GM21825 (cell line): ENCODE measurements at regions not wholly inside any gene's neighbourhood (a gene's known extent, or its start where the extent isn't known, plus 50 kb on each side); places are given as distances from the start of the nearest gene placed in this dataset.
A peak's percentile ranks its signal among the peaks of the same experiment; 100 is the strongest.

Source experiments
- ATAC-seq: cut with Tn5 transposase; IDR thresholded peaks from one replicate; pipeline ENCODE4 v1.9.1; 2021; ENCODE audit warnings: mild to moderate bottlenecking, moderate library complexity; ENCODE audit not compliant: unreplicated experiment

DNA sequence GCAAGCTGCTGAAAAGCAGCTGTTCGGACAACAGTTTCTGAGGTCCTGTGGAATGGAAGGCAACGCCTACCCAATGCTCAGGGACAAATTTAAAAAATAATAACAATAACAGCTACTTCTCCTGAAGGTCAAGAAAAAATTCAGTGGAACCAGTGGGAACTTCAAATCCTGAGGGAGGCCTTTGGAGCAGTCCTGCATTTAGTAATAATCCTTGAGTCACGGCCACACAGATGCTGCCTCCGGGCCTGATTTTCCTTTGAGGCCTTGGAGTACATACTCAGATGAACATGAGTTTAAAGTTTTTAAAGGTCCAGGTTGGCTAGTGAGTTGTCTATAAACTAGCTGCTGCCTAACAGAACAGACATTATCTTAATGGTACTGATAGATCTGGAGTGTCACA is 268.0 kb downstream of the MSRB3 start:
- no peak for ATAC-seq

DNA sequence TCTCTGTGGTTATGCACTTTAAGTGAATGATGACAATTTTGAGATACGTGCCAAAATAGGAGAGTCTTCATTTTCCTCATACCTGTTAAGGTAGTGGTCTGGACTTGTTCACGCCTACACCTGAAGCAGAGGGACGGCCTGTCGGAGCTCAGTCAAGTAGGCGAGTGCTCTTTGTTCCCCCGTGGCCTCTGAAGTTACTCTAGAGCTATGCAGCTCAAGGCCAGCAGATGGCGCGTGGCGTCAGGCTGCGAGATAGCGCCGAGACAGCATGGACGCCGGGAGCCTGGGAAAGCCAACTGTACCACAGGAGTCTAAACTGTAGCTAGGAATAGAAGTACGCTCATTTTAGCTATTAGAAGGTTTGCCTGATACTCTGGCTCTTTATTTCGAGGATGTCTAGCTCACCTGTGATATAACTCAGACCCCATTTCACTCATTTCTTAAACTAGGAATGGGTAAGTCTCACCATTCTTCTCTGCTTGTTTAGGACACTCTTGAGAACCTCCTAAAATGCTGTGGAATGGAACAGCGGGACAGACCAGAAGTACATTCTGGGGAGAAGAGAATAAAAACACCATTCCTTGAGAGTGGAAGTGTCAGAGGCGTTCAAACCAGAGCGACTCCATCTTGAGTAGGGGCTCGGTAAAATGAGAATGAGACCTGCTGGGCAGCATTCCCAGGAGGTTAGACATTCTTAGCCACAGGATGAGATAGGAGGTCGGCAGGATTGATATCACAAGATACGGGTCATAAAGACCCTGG is 267.4 kb upstream of the HMGA2 start:
- ATAC-seq: peak; percentile 99

DNA sequence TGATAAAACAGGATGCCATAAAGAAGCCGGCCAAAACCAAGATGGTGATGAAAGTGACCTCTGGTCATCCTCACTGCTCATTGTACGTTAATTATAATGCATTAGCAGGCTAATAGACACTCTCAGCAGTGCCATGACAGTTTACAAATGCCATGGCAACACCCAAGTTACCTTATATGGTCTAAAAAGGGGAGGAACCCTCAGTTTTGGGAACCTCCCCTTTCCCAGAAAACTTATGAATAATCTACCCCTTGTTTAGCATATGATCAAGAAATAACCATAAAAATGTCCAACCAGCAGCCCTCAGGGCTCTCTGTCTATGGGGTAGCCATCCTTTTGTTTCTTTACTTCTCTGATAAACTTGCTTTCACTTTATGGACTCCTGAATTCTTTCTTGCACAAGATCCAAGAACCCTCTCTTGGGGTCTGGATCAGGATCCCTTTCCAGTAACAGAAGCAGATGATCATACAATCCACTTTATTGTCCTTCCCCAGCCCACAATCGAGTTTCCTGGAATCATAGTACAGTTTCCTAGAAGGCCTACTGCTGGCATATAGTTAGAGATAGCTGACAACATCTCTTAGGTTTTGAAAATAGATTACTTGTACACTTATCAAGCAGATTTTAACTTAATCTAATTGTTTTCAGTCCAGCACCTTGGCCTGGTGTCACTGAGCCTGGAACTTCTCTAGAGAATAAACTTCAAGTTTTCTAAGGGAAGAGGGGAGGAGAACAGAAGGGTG is 266.7 kb upstream of the HMGA2 start:
- no peak for ATAC-seq

GRCh38 chr12:65560286-65560685 is 264.0 kb upstream of the HMGA2 start:
- ATAC-seq: no peak

DNA sequence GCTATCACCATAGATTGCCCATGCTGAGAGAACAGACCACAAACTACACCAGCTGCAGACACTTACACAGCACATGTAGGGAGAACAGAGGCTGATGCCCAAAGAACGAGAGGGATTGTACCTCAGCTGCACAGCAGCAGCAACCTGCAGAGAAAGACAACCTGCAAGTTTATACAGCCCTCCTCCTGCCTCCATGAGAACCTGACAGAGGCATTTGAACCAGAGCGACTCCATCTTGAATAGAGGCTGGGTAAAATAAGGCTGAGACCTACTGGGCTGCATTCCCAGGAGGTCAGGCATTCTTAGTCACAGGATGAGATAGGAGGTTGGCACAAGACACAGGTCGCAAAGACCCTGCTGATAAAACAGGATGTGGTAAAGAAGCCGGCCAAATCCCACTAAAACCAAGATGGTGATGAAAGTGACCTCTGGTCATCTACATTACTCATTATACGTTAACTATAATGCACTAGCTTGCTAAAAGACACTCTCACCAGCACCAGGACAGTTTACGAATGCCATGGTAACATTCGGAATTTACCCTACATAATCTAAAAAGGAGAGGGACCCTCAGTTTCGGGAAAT is 262.4 kb upstream of the HMGA2 start:
- ATAC-seq: no peak

DNA sequence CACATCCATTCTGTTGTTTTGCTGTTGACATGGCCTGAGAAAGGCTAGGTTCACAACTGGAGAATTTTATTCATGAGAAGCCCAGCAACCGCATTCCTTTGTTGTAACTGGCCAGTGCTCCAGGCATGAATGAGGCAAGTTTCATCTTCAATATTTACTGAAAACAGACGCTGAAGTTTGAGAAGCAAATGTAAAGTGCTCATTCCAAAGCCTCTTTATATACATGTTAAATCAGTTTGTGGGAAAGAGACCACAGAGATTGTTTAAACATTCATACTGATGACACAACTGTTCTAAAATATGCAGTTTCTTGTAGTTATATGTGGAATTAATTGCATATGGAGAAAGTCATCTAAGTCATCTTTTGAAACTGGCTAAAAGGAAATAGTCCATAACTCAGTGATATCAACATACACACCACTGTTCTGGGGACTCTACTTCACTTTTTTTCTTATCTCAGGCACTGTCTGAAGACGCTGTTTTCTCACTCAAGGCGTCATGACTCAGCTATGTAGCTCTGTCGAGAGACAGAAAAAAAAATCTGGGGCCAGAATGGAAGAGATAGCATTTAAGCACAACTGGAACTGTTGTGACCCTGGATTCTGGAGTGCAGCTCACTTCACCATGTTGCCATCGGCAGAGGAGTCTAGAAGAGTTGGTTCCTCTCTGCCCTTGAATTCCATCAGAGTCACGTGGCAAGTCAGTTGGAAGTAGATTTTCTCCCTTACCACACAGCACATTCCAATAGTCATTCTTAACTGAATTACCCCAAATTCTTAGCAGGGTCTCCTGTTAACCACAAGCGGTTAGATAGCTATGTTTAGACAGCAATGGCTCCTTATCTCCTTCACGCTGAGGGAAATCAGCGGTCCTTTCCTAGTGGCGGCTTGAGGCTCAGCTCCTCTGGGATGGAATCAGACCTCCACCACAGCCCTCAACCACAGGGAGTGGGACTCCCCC is 258.4 kb upstream of the HMGA2 start:
- no peak for ATAC-seq

- ATAC-seq: no peak
Observed at GRCh38 chr12:65566751-65567150, 257.5 kb upstream of the HMGA2 start.

GRCh38 chr12:65567820-65568219 is 256.5 kb upstream of the HMGA2 start:
- ATAC-seq: no peak

DNA sequence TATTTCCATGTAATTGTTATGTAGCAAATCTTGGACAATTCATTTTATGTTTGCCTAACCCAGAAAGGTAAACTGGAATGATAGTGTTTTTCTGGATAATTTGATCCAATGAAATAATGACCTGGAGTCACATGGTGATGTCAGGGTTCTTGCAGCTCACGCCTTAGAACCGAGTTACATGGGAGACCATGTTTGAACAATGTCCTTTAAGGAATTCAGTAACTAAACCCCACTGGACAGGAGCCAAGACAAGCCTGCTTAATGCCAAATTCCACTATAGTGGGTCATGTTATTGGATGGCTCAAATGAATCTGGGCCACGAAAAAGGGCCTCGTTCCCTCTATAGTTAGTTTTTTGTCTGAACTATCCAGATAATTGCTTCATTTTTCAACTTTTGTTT is 255.8 kb upstream of the HMGA2 start:
- no peak for ATAC-seq

DNA sequence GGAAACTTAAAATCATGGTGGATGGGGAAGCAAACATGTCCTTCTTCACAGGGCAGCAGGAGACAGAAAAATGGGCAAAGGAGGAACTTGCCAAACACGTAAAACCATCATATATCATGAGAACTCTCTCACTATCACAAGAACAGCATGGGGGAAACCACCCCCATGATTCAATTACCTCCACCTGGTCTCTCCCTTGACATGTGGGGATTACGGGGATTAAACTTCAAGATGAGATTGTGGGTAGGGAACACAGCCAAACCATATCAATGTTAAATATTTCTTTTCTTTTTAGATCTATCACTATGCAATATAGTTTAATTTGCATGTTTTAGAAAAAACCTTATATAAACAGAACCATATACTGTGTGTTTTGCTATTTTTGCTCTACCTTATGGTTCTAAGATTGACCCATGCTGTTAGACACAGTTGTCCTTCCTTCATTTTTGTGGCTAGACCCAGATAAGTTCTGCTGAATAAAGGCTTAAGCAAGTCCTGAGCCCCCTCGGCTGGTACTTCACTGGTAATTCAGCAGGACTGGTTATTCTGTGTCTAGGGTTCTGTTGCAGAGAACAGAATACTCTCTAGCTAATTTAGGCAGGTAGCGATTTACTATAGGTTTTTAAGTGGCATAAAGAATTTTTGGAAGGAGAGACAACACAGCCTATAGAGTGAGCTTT is 253.7 kb upstream of the HMGA2 start:
- ATAC-seq: no peak

GRCh38 chr12:65574867-65575266 is 249.4 kb upstream of the HMGA2 start:
- no peak for ATAC-seq

DNA sequence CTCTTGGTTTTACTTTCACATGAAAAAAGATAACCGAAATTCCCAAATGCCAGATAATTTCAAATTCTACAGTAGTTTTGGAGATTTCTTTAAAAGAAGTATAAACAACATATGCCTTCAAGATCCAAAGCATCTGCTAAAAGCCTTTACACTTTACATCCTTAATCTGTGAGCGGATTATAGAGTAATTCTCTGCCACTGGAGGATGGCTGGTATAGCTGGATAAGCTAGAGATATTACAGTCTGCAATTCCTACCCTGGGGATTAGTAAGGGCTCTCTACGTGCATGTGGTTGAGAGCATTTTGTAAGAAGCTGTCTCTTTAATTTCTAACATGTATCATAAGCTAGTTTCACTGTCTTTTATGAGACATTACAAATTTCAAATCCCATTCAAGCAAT is 240.3 kb upstream of the HMGA2 start:
- ATAC-seq: no peak

GRCh38 chr12:65585648-65586602 is 238.4 kb upstream of the HMGA2 start:
- ATAC-seq: no peak

GRCh38 chr12:65586796-65587195 is 237.5 kb upstream of the HMGA2 start:
- no peak for ATAC-seq

- no peak for ATAC-seq
Observed at GRCh38 chr12:65590318-65590717, 234.0 kb upstream of the HMGA2 start.

DNA sequence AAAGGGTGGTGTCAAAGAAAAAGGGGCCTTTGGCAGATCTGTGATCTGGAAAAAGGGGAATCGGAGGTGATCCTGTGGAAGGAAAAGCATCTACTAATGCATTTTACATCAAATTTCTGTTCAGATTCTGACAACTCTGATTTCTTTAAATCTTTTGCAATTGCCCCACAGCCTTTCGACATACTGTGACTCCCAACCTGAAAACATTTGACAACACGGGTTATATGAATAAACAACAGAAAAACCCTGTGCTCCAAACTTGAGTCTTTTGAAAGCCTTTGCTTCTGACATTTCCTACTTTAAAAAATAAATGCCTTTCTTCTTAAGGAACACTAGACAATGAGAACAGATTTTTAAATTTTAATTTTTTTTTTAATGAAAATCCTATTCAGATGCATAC is 231.9 kb upstream of the HMGA2 start:
- no peak for ATAC-seq

DNA sequence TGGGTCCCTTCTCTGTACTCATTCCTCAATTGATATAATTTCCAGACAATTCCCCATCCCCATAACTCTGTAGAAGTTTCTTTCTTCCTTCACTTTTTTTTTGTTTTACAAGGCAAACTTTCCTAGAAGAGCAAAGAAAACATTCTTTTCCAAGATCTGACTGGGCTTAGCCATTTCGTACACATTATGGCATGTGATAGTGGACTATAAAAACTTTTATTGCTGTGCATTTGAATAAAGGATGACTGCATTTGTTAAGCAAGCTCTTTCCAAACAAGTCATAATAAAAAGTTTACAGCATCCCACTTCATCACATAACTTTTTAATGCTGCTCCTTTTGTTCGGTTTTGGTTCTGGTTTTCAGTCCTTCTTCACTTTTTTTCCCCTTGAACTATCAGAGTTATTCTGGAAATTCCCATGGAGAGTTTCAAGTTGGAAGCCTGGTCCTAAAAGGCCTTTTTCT is 231.0 kb upstream of the HMGA2 start:
- no peak for ATAC-seq

DNA sequence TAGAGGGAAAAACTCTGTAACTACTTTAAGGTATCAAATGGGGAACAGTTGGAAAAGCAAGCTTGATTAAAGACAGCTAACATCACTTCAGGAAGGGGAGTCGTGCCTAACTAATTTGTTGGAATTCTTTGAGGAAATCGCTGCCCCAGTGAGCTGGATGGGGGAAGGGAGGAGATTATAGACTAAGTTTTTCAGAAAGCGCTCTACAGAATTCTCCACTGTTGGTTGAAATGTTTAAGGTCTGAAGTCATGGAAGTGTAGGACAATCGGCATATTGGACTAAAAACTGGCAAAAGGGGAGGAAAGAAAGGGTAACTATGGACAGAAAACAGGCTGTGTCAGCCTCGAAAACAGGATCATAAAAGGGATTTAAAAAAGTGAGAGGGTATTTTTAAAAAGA is 229.9 kb upstream of the HMGA2 start:
- no peak for ATAC-seq

DNA sequence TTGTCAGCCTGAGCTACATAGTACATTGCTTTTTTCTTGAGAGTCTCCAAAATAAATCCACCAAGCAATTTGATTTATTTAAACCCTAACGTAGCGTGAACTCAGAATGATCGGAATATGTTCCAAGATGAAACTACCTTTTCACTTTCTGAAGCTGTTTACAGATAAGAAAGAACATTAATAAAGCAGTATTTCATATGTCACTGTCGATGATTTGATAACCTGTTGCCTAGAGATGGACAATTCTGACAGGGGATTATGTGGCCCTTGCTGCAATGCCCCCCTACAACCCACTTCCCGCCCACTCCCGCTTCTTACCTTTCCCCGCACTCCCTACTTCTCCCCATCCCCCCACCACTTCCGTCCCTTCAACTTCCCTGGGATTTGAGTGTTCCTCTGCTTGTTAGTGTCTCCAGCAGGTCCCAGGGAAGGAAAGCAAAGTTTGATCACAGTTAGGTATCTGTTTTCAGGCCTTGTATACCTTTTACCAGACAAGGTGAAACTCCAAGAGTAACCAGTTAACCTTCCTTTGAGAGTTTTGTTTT is 229.2 kb upstream of the HMGA2 start:
- no peak for ATAC-seq
